ENCODE measurements at regions not wholly inside any gene's neighbourhood (a gene's known extent, or its start where the extent isn't known, plus 50 kb on each side); places are given as distances from the start of the nearest gene placed in this dataset.

DNA sequence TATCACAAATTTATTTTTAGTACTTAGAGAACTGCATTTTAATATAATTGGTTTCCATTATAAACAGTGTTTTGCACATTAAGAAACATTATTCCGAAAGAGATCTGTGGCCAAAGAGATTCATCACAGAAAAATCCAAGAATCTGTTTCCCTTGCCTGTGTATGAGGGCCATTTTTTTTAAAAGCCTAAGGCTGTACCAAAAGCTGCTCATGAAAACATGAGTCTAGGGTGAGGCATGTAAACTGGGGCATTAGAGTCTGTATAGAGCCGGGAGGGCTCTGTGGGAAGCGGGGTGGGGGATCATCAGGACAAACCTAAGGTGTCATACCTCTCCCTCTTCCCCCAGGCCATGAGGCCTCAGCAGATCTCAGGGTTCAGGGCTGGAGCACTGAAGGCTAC, 223.8 kb downstream of the FBXO15 start:
- DNase-seq (ENCODE audit: low read depth) = no peak

DNA sequence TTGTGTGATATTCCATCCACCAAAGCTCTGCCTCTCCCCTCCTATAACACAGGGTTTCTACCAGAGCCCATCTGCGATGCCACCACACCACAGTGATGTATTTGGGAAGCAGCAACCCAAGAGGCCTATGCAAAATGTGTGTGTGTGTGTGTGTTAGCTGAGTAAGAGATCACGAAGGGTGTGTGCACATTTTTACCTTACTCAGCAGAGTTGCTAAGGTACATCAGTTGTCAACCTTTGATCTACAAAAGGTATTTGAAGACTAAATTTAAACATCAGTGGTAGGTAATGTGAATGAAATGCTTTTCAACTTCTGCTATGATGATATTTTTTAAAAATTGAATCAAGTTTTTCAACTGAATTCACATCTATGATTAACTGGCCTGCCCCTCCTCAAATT, 227.6 kb downstream of the FBXO15 start:
- DNase-seq (ENCODE audit: low read depth) = no peak

DNA sequence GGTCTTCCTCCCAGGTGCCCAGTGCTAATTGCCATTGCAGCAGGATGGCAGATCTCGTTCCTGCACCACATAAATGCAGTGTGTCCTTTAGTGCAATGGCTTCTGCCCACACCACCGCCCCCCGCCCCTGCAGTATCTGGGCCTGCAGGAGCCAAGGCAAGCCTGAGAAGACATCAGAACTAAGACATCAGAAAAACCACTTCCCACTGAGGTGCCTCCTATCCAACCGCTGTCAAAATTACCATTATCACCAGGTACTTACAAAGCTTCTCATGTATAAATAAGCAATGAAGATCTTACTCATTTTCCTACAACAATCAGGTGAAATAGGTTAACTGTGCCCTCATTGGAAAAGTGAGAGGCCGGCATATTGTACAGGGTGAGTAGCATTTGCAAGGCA, 228.8 kb downstream of the FBXO15 start:
- DNase-seq (ENCODE audit: low read depth) = no peak

DNA sequence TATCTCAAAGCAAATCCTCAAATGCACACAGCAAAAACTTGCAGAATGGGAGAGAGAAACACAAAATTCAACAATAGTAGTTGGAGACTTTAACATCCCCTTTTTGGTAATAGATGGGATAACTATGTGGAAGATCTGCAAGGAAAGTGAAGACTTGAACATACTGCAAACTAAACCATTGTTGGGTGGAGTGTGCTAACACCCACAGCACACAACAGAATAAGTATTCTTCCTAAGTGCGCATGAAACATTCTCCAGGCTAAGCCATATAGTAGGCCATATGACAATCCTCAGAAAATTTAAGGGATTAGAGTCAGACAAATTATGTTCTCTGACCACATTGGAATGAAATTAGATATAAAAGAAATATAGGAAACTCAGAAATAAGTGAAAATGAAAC, 230.6 kb downstream of the FBXO15 start:
- DNase-seq (ENCODE audit: low read depth) = no peak

DNA sequence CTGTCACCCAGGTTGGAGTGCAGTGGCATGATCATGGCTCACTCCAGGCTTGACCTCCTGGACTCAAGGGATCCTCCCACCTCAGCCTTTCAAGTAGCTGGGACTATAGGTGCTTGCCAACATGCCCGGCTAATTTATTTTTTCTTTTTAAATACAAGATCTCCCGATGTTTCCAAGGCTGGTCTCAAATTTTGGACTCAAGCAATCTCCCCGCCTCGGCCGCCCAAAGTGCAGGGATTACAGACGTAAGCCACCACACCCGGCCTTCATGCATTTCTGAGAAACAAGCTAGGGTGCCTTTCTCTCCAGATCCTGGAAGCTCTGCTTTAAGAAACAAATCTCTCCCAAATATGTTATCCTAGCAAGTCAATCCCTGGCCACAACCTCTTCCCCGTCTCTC, 234.1 kb downstream of the FBXO15 start:
- DNase-seq (ENCODE audit: low read depth) = no peak

DNA sequence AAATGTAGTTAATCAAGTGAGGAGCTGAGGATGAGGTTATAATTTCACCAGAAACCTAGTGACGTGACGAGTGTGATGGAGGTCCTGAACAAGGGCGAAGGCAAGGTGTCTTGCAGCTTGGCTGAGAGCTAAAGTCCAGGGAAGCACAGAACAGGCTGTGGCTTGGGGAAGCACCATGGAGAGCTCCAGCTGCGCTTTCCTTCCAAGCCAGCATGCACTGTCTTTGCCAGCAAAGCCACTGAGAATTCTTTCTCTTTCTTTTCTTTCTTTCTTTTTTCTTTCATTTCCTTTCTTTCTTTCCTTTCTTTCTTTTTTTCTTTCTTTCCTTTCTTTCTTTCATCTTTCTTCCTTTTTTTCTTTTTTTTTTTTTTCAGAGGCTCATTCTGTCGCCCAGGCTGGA, 239.3 kb downstream of the FBXO15 start:
- DNase-seq (ENCODE audit: low read depth) = peak; percentile 29

DNA sequence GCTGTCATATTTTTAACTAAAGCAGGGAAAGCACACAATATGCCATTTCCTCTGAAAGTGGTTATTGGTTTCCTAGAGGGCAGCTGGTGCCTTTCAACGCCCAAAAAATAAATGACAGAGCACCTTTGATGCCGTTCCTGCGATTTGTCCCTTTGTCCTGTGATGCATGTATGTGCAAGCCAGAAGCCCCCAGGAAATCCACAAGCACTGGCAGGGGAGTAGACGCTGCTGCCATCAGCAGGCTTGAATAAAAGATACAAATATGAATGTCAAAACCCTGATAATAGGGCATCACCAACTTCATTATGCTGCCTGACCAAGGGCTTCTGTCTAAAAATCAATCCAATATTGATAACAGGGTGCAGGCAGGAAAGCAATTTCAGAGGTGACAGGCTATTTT, 246.1 kb downstream of the FBXO15 start:
- DNase-seq (ENCODE audit: low read depth) = no peak

DNA sequence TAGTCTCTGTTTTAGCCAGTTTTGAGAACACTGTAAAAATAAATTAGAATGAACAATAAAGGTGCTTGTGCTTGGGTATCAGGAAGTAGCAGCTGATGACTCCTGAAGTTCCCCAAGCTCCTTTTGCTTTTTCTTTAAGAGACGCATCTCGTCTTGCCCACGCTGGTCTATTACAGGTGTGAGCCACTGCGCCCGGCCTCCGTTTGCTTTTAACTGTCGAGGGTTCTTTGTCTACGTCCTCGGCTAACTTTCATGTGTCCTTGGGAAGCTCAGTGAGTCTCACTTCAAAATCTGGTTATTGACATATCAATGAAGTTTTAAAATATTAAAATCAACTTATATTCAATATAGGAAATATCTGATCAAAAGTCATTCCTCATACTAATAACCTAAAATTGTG, 246.5 kb downstream of the FBXO15 start:
- DNase-seq (ENCODE audit: low read depth) = no peak

DNA sequence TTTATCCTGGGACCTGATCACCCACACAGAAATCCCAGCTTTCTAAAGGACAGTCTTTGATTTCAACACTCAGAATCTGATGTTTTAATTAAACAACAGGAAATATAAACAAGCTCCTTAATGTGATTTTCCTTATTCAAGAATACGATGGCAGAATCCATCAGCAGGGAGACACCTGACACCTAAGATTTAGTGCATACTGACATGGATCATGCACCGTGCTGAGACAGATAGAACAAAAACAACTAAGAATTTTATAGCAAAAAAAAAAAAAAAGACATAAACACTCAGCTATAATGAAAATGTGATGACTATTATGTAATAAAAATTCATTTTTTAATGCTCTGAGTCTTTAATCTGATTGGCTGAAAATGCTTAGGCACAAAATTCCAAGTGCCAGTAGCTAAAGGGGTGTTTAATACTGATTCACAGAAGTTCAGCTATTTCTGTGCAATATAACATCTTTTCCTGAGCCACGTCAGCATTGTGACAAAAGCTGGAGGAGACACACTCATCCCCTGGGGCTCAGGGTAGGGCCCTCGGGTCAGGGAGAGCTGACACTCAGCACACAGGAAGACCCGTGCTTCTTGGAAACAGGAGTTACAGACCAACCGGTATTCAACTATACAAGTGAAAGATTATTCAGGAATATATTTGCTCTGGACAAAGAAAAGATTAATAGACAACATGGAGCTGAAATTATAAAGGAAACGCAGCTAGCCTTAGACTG, 247.4 kb downstream of the FBXO15 start:
- no peak for DNase-seq (ENCODE audit: low read depth)

DNA sequence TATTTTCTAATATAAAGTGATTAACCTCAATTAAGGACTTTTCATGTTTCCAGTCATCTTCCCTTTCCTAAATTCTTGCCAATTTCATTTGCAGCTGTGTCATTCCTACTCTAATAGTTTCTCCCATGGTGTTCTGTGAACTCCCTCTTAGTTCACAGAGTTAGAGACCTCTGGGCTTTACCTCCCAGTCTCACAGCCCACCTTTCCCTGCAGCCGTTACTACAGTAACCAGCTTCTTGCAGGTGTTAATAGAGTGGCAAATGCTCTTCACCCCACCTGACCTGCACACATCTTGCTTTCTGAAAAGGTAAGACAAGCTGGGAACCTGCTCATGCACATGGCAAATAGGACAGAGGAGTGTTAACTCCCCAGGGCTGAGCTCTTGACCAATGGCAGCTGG, 250.1 kb downstream of the FBXO15 start:
- DNase-seq (ENCODE audit: low read depth) = no peak

DNA sequence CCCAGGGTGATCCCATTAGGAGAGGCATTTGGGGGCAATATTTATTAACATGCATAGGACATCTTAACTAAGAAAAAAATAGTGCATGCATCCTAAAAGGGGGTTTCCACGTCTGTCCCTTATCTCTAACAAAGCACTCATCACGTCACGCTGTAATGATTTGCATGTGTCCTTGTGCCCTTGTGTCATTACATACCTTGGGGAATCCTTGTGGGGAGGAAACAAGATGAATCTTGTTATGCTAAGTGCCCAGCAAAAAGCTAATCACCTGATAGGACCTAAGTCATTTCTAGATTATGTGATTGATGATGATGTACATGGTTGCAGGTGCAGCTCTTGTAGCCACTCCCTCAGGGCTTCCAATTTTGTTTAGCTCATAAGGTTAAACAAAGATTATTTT, 250.9 kb downstream of the FBXO15 start:
- no peak for DNase-seq (ENCODE audit: low read depth)

DNA sequence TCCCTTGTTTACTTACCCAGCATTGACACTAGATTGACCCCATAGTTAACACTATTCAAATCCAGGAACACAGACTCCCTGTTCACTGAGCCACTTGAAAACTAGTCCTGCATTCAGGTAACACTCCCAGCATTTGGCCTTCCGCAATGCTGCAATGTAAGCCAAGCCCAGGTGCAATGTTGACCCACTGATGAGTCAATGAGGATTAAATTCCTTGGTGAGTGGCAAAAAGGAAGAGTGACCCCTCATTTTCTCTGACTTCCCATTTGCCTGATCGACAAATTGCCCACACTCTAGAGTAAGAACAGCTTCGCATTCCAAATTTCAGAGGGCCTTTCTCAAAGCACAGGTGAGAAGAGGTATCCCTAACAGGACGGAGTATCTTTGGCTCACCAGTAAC, 251.9 kb downstream of the FBXO15 start:
- no peak for DNase-seq (ENCODE audit: low read depth)

DNA sequence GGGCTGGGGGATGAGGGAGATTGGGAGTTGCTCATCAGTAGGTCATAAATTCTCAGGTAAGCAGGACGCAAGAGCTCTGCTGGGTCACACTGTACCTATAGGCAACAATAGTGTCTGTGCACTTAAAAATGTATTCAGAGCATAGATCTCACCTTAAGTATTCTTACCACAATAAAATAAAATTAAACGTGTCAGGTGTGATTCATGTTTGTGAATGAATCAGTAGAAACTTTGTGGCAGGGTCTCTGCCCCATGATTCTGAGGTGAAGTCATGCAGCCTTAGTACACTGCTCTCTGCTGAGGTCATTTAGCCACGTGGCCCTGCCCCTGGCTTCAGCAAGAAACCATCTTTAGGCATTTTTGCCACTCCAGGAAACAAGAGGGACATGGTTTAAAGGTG, 253.8 kb downstream of the FBXO15 start:
- DNase-seq (ENCODE audit: low read depth) = peak; percentile 34

DNA sequence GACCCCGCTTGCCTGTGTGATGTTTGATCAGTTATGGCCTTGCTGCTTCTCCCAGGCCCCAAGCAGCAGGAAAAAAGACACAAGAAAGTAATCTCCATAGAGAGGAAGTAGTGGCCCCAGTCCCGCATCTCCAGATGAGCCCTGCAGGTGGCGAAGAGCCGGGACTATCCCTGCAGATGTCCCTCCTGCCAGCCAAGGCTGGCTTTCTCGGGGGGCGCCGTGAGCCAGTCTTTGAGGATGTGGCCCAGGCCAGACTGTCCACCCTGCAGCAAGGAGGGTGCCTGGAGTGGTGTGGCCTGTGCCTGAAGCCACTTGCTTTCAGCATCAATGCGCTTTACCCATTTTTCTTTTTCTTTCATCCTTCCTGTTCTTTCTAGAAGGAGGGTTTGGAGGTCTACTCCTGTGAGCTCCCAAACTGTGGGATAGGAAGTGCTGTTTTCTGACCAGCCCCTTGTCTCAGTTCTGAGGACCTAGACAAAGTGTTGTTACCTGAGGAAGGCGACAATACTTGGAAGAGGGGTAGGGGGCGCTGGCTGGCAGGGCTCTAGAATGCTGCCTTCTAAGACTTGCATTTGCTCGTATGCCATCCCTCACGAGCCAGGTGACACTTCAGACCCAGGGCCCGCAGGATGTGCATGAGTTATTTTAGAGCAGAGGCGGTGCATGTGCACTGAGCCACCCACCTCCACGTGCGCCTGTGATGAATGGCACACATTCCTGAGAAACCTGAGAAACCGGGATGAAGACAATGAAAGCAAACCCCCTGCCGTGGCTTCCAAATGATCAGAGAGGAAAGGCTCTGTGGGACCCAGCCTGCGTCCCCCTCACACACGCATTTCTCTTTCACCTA, 255.8 kb downstream of the FBXO15 start:
- DNase-seq (ENCODE audit: low read depth) = no peak

DNA sequence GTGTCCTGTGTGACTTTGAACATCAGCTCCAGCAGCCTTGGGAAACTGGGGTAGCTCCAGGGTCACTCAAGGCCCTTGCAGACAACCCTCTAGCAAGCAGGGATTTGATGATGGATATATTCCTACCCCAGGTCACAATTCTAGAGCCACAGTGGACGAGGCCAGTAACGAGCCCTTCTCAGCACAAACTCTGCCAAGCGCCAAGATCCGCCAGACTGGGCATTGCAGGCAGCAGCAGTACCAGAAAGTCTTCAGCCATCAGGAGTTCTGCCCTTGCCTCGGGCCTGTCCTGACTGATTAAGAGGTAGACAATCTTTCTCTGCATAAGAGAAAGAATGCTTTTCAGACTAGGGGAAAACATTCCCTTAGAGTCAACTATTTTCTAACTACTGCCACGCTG, 259.1 kb downstream of the FBXO15 start:
- no peak for DNase-seq (ENCODE audit: low read depth)

DNA sequence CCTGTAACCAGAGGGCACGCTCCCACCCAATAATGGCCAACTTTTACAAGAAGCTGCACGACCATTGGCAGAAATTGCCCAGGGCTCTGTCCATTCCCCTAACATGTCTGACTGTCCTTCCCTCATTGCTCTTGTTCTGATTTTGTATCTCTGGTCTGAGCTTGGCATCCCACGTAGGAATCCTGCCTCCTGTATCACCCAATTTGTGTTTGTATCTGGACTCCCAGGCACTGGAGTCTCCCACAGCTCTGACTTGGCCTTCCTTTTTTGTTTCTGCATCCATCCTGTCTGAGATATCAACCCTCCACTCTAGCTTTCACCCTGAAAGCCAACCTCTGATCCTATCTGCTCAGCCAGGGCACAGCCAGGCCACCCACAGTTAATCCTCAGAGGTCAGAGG, 259.8 kb downstream of the FBXO15 start:
- DNase-seq (ENCODE audit: low read depth) = no peak

DNA sequence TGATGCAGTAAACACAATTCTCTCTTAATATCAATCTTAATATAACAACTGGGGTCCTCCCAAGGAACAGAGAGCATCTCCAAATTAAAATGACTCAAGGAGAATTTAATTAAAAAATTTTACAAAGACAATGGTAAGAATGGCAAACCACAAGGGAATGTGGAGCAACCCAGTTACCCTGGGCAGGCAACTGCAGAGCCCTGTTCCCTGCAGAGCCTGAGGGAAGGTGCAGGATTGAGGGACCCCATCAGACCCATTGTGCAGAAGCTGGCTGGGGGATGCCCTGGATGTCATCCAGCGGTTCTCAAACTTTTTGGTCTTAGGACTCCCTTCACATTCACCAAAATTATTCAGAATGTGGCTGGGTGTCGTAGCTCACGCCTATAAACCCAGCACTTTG, 262.8 kb downstream of the FBXO15 start:
- DNase-seq (ENCODE audit: low read depth) = no peak

DNA sequence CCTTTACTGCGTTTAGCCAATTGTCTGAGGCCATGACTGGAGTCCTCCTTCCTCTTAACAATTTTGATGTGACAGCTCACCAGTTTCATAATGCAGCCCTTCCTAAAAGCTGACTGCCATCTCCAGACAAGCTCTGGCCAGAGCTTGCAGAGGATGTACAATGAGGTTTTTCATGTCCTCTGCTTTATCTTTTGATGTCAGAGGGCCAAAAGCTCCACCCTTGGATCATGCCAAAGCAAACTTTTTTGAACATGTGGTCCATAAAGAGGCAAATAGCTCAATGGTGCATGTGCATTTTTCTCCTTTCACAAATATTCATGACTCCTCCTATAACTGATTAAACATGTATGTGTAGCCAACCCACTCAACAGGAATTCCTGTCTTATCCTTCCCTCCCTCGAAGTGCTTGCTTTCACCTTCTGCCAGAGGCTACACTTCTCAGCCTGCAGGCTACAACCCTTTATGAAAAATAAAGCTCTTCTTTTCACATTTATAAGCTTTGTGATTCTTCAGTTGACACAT, 266.2 kb downstream of the FBXO15 start:
- DNase-seq (ENCODE audit: low read depth) = no peak

DNA sequence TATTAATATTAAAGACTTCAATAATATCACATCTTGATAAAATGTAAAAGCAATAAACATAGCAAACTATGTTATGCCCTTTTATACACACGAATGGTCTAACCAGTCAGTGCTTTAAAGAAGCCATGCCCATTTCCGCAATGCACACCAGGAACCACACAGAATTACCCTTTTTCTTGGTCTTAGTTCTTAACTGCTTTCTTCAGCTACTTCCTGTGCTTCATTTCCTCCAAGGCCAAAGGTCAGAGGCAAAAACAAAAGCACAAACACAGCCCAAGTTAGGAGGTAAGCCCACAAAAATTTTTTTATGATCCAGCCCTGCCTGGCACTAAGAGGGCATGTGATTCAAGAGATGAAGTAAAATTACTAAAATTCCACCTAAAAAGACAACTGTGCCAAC, 267.2 kb downstream of the FBXO15 start:
- peak; percentile 53 for DNase-seq (ENCODE audit: low read depth)

DNA sequence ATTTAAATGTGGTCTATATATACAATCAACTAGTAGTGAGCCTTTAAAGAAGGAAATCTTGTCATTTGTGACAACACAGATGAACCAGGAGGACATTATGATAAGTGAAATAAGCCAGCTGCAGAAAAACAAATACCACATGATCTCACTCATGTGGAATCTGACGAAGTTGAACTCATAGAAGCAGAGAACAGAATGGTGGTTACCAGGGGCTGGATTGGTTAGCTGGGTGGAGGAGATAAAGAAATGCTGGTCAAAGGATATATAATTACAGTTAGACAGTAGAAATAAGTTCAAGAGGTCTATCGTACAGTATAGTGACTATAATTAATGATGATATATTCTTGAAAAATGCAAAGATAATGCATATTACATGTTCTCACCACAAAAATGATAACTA, 267.9 kb downstream of the FBXO15 start:
- DNase-seq (ENCODE audit: low read depth) = peak; percentile 8

DNA sequence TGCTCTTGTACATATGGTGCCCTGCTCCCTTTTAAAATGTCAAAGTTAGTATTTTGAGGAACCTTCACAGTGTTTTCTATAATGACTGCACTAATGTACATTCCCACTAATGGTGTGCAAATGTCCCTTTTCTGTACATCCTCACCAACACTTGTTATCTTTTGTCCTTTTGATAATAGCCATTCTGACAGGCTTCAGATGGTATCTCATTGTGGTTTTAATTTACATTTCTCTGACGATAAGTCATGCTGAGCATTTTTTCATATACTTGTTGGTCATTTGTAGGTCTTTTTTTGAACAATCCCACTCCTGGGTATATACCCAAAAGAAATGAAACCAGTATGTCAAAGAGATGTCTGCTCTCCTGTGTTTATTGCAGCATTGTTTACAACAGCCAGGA, 268.3 kb downstream of the FBXO15 start:
- DNase-seq (ENCODE audit: low read depth) = no peak

DNA sequence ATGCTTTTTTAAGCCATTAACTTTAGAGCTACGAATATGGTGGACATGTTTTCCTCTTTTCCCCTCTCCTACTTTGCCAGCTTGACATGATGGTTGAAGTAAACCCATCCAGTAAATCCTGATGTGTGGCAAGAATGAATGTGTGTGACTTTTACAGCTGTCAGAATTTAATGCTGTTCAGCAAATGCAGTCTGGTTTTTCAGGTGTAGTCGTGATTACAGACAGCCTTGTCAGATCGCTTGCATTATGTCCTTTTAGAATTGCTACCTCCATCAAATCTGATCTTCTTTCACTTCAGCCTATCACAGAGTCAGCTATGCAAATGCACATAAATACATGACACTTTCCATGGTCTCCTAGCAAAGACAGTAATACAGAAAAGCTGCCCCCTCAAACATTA, 278.5 kb downstream of the FBXO15 start:
- no peak for DNase-seq (ENCODE audit: low read depth)

DNA sequence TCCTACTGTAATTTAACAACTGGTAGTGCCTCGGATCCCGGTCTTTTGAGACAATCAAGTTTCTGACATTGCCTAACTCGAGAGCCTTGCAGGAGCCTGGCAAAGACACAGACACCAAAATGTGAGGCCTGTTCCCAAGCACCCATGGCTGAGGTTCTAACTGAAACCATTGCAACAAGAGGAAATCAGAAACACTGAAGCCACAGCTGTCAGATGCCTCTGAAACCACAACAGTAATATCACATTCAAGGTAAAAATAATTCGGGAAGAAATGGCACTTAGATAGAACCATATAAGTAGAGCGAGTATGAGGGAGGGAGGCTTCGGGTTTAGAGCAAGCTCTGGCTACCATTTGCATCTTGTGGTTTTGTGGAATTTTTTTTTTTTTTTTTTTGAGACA, 285.9 kb downstream of the FBXO15 start:
- DNase-seq (ENCODE audit: low read depth) = peak; percentile 5
